Suprapubic skin (tissue), 4 donors: ENCODE measurements at regions not wholly inside any gene's neighbourhood (a gene's known extent, or its start where the extent isn't known, plus 50 kb on each side); places are given as distances from the start of the nearest gene placed in this dataset.

Experiments used
- POLR2A ChIP-seq, 2 donors: fragments of 450-650 bp; IDR thresholded peaks; one replicate each; pipeline ENCODE4 v1.6.1; 2017; ENCODE audit warnings: antibody characterized with exemption in 2 of 2, mild to moderate bottlenecking in 2 of 2, moderate library complexity in 2 of 2
- POLR2AphosphoS5 ChIP-seq, 3 donors: sonication (generic); formaldehyde crosslinking; IDR thresholded peaks; one replicate each; pipeline ENCODE4 v1.6.1; 2017; ENCODE audit warnings: antibody characterized with exemption in 3 of 3
- TF ChIP-seq, protein P1 (sequence below), 2 donors: fragments of 200-600 bp in 1 of 2; fragments of 450-650 bp in 1 of 2; sonication (generic) in 1 of 2; IDR thresholded peaks; one replicate each; pipeline ENCODE4 v1.5.1; 2016 to 2019; ENCODE audit warnings: antibody characterized with exemption in 2 of 2, mild to moderate bottlenecking in 1 of 2, moderate library complexity in 1 of 2

DNA sequence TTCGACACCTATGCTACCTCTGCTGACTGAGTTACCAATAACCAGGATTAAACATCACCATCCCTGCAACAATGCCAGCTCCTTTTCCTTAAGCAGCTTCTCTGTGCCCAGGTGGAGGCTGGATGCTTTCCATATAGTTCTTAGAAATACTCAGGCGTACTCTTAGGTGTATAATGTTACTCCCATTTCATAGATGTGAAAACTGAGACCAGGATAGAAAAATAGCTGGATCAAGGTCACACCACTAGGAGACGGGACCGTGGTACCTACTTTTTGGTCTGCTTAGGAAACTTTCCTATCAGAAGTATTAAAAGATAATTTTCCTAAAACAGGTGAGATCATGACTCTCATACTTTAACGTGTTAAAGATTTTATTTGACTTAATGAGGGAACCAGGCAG is 141.7 kb upstream of the RPL38 start:
- TF ChIP-seq, protein P1, sequence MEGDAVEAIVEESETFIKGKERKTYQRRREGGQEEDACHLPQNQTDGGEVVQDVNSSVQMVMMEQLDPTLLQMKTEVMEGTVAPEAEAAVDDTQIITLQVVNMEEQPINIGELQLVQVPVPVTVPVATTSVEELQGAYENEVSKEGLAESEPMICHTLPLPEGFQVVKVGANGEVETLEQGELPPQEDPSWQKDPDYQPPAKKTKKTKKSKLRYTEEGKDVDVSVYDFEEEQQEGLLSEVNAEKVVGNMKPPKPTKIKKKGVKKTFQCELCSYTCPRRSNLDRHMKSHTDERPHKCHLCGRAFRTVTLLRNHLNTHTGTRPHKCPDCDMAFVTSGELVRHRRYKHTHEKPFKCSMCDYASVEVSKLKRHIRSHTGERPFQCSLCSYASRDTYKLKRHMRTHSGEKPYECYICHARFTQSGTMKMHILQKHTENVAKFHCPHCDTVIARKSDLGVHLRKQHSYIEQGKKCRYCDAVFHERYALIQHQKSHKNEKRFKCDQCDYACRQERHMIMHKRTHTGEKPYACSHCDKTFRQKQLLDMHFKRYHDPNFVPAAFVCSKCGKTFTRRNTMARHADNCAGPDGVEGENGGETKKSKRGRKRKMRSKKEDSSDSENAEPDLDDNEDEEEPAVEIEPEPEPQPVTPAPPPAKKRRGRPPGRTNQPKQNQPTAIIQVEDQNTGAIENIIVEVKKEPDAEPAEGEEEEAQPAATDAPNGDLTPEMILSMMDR (IDR thresholded peaks at IDR 0.05): no peak
- TF ChIP-seq POLR2A (IDR thresholded peaks at IDR 0.05) (no peak), POLR2AphosphoS5 (IDR thresholded peaks at IDR 0.05) (no peak)
